ENCODE measurements at regions not wholly inside any gene's neighbourhood (a gene's known extent, or its start where the extent isn't known, plus 50 kb on each side); places are given as distances from the start of the nearest gene placed in this dataset.

GRCh38 chr12:18828483-18828882 is 90.6 kb downstream of the CAPZA3 start:
- no peak for TF ChIP-seq CTCF (IDR thresholded peaks at IDR 0.05; ENCODE audit: low read depth, low read length, missing input control)
- no peak for TF ChIP-seq MAX (IDR thresholded peaks at IDR 0.05)
- no peak for TF ChIP-seq SP1 (IDR thresholded peaks at IDR 0.05)
- TF ChIP-seq ATF3 (IDR thresholded peaks at IDR 0.05), result no peak
- TF ChIP-seq RXRA (IDR thresholded peaks at IDR 0.05), result no peak
- no peak for TF ChIP-seq RAD21 (IDR thresholded peaks at IDR 0.05)
- no peak for TF ChIP-seq HNF4A (conservative IDR thresholded peaks at IDR 0.05)
- no peak for TF ChIP-seq ZBTB33 (IDR thresholded peaks at IDR 0.05)
- TF ChIP-seq YY1 (IDR thresholded peaks at IDR 0.05), result no peak
- TF ChIP-seq TAF1 (conservative IDR thresholded peaks at IDR 0.05), result no peak
- no peak for TF ChIP-seq REST (IDR thresholded peaks at IDR 0.05)

Measured in liver (tissue), 3 donors.